SHP77 treated with DMSO at 0.1 percent for 48 hours (cell line): ENCODE measurements at regions not wholly inside any gene's neighbourhood (a gene's known extent, or its start where the extent isn't known, plus 50 kb on each side); places are given as distances from the start of the nearest gene placed in this dataset.

Experiments
- DNase-seq: peaks from one replicate; lab custom pipeline; 2025; lab: John Stamatoyannopoulos, UW

GRCh38 chr12:58583940-58584339, 336.4 kb downstream of the LRIG3 start:
- DNase-seq: no peak

- DNase-seq: no peak
These were observed 335.4 kb downstream of the LRIG3 start for GRCh38 chr12:58584880-58585279.

- DNase-seq: no peak
These were observed 333.5 kb downstream of the LRIG3 start for GRCh38 chr12:58586762-58587161.

GRCh38 chr12:58588770-58589169, 331.5 kb downstream of the LRIG3 start:
- DNase-seq: no peak

GRCh38 chr12:58592475-58593207, 327.7 kb downstream of the LRIG3 start:
- no peak for DNase-seq

GRCh38 chr12:58593557-58594304, 326.6 kb downstream of the LRIG3 start:
- DNase-seq: no peak

- DNase-seq: no peak
These were observed 323.9 kb downstream of the LRIG3 start for GRCh38 chr12:58596381-58596780.

- no peak for DNase-seq
These were observed 318.8 kb downstream of the LRIG3 start for GRCh38 chr12:58601529-58601928.

GRCh38 chr12:58602179-58602578, 318.1 kb downstream of the LRIG3 start:
- no peak for DNase-seq

- no peak for DNase-seq
These were observed 317.6 kb downstream of the LRIG3 start for GRCh38 chr12:58602736-58603135.

- DNase-seq: no peak
These were observed 312.5 kb downstream of the LRIG3 start for GRCh38 chr12:58607805-58608204.

- DNase-seq: no peak
These were observed 311.6 kb downstream of the LRIG3 start for GRCh38 chr12:58608711-58609110.

GRCh38 chr12:58615047-58615446, 305.3 kb downstream of the LRIG3 start:
- DNase-seq: no peak

GRCh38 chr12:58615576-58615975, 304.7 kb downstream of the LRIG3 start:
- DNase-seq: no peak

- DNase-seq: no peak
These were observed 303.7 kb downstream of the LRIG3 start for GRCh38 chr12:58616618-58617017.

- no peak for DNase-seq
These were observed 299.2 kb downstream of the LRIG3 start for GRCh38 chr12:58621126-58621525.

GRCh38 chr12:58629376-58629775, 290.9 kb downstream of the LRIG3 start:
- DNase-seq: no peak

- DNase-seq: no peak
These were observed 286.8 kb downstream of the LRIG3 start for GRCh38 chr12:58633479-58633878.

- peak; percentile 17 for DNase-seq
These were observed 280.9 kb downstream of the LRIG3 start for GRCh38 chr12:58639318-58639934.

GRCh38 chr12:58640314-58640713, 280.0 kb downstream of the LRIG3 start:
- no peak for DNase-seq

- no peak for DNase-seq
These were observed 274.4 kb downstream of the LRIG3 start for GRCh38 chr12:58645946-58646345.

- no peak for DNase-seq
These were observed 272.8 kb downstream of the LRIG3 start for GRCh38 chr12:58647495-58647894.

GRCh38 chr12:58648176-58648575, 272.1 kb downstream of the LRIG3 start:
- DNase-seq: no peak
